ENCODE measurements at regions not wholly inside any gene's neighbourhood (a gene's known extent, or its start where the extent isn't known, plus 50 kb on each side); places are given as distances from the start of the nearest gene placed in this dataset.
A peak's percentile ranks its signal among the peaks of the same experiment; 100 is the strongest.

GRCh38 chr4:99723612-99724011, 66.0 kb upstream of the C4orf54 start:
- H3K4me1 ChIP-seq (ENCODE audit: low read length), result peaks cover 15% of the 10 kb centered on the region
- no peaks in the 10 kb centered on the region for H3K36me3 ChIP-seq (ENCODE audit: insufficient read depth, low read length)
- H3K27ac ChIP-seq (ENCODE audit: low read length), result no peak overlapping the region
- H2AFZ ChIP-seq (ENCODE audit: low read length), result no peak overlapping the region
- H3K4me3 ChIP-seq (ENCODE audit: low read length), result no peak overlapping the region
- no peaks in the 10 kb centered on the region for H3K27me3 ChIP-seq (ENCODE audit: low read length)
- no peaks in the 10 kb centered on the region for H3K79me2 ChIP-seq (ENCODE audit: low read length)
- peak; percentile 61 for DNase-seq
- no peaks in the 10 kb centered on the region for H3K9me3 ChIP-seq (ENCODE audit: low read length)
- no peak overlapping the region for H3K9ac ChIP-seq (ENCODE audit: low read length)
- peak overlapping the region; percentile 37 for H3K4me2 ChIP-seq (ENCODE audit: low read depth, low read length, poor library complexity, severe bottlenecking)
- no peaks in the 10 kb centered on the region for H3K9me2 ChIP-seq (replicated peaks; ENCODE audit: insufficient read depth, low read length)
- H4K20me1 ChIP-seq (ENCODE audit: insufficient read depth, low read depth, low read length), result no peaks in the 10 kb centered on the region

GRCh38 chr4:99722725-99723124, 65.1 kb upstream of the C4orf54 start:
- H3K4me1 ChIP-seq (ENCODE audit: low read length), result peaks cover 15% of the 10 kb centered on the region
- DNase-seq, result no peak
- no peaks in the 10 kb centered on the region for H3K36me3 ChIP-seq (ENCODE audit: insufficient read depth, low read length)
- no peaks in the 10 kb centered on the region for H3K79me2 ChIP-seq (ENCODE audit: low read length)
- H3K27ac ChIP-seq (ENCODE audit: low read length), result no peak overlapping the region
- no peak overlapping the region for H2AFZ ChIP-seq (ENCODE audit: low read length)
- no peaks in the 10 kb centered on the region for H3K9me3 ChIP-seq (ENCODE audit: low read length)
- H3K4me3 ChIP-seq (ENCODE audit: low read length), result no peak overlapping the region
- H3K9me2 ChIP-seq (replicated peaks; ENCODE audit: insufficient read depth, low read length), result no peaks in the 10 kb centered on the region
- no peaks in the 10 kb centered on the region for H3K27me3 ChIP-seq (ENCODE audit: low read length)
- H4K20me1 ChIP-seq (ENCODE audit: insufficient read depth, low read depth, low read length), result no peaks in the 10 kb centered on the region
- H3K4me2 ChIP-seq (ENCODE audit: low read depth, low read length, poor library complexity, severe bottlenecking), result no peak overlapping the region
- no peak overlapping the region for H3K9ac ChIP-seq (ENCODE audit: low read length)

- no peak overlapping the region for H3K4me3 ChIP-seq (ENCODE audit: low read length)
- no peaks in the 10 kb centered on the region for H4K20me1 ChIP-seq (ENCODE audit: insufficient read depth, low read depth, low read length)
- peaks cover 15% of the 10 kb centered on the region for H3K4me1 ChIP-seq (ENCODE audit: low read length)
- DNase-seq, result no peak
- no peaks in the 10 kb centered on the region for H3K9me3 ChIP-seq (ENCODE audit: low read length)
- no peak overlapping the region for H2AFZ ChIP-seq (ENCODE audit: low read length)
- H3K79me2 ChIP-seq (ENCODE audit: low read length), result no peaks in the 10 kb centered on the region
- no peak overlapping the region for H3K9ac ChIP-seq (ENCODE audit: low read length)
- H3K36me3 ChIP-seq (ENCODE audit: insufficient read depth, low read length), result no peaks in the 10 kb centered on the region
- no peaks in the 10 kb centered on the region for H3K27me3 ChIP-seq (ENCODE audit: low read length)
- H3K9me2 ChIP-seq (replicated peaks; ENCODE audit: insufficient read depth, low read length), result no peaks in the 10 kb centered on the region
- H3K4me2 ChIP-seq (ENCODE audit: low read depth, low read length, poor library complexity, severe bottlenecking), result no peak overlapping the region
- H3K27ac ChIP-seq (ENCODE audit: low read length), result no peak overlapping the region
Observed at GRCh38 chr4:99722006-99722405, 64.4 kb upstream of the C4orf54 start.

GRCh38 chr4:99720206-99720605, 62.6 kb upstream of the C4orf54 start:
- Histone ChIP-seq H3K9me3 (ENCODE audit: low read length) (no peaks in the 10 kb centered on the region), H2AFZ (ENCODE audit: low read length) (no peak overlapping the region), H3K4me3 (ENCODE audit: low read length) (no peak overlapping the region), H3K4me2 (ENCODE audit: low read depth, low read length, poor library complexity, severe bottlenecking) (no peak overlapping the region), H3K4me1 (ENCODE audit: low read length) (peaks cover 23% of the 10 kb centered on the region), H3K9ac (ENCODE audit: low read length) (no peak overlapping the region), H3K27ac (ENCODE audit: low read length) (no peak overlapping the region), H3K36me3 (ENCODE audit: insufficient read depth, low read length) (no peaks in the 10 kb centered on the region), H3K27me3 (ENCODE audit: low read length) (no peaks in the 10 kb centered on the region), H3K79me2 (ENCODE audit: low read length) (no peaks in the 10 kb centered on the region), H3K9me2 (replicated peaks; ENCODE audit: insufficient read depth, low read length) (no peaks in the 10 kb centered on the region), H4K20me1 (ENCODE audit: insufficient read depth, low read depth, low read length) (no peaks in the 10 kb centered on the region)
- no peak for DNase-seq

GRCh38 chr4:99716996-99717395, 59.4 kb upstream of the C4orf54 start:
- Histone ChIP-seq H3K4me1 (ENCODE audit: low read length) (peaks cover 8% of the 10 kb centered on the region), H3K4me2 (ENCODE audit: low read depth, low read length, poor library complexity, severe bottlenecking) (no peak overlapping the region), H3K27ac (ENCODE audit: low read length) (no peak overlapping the region), H2AFZ (ENCODE audit: low read length) (no peak overlapping the region), H3K9me2 (replicated peaks; ENCODE audit: insufficient read depth, low read length) (no peaks in the 10 kb centered on the region), H3K9ac (ENCODE audit: low read length) (no peak overlapping the region), H3K36me3 (ENCODE audit: insufficient read depth, low read length) (no peaks in the 10 kb centered on the region), H3K27me3 (ENCODE audit: low read length) (no peaks in the 10 kb centered on the region), H4K20me1 (ENCODE audit: insufficient read depth, low read depth, low read length) (no peaks in the 10 kb centered on the region), H3K4me3 (ENCODE audit: low read length) (no peak overlapping the region), H3K9me3 (ENCODE audit: low read length) (no peaks in the 10 kb centered on the region), H3K79me2 (ENCODE audit: low read length) (no peaks in the 10 kb centered on the region)
- no peak for DNase-seq

- Histone ChIP-seq H3K4me1 (ENCODE audit: low read length) (peaks cover 8% of the 10 kb centered on the region), H3K27me3 (ENCODE audit: low read length) (no peaks in the 10 kb centered on the region), H3K9me2 (replicated peaks; ENCODE audit: insufficient read depth, low read length) (no peaks in the 10 kb centered on the region), H3K79me2 (ENCODE audit: low read length) (no peaks in the 10 kb centered on the region), H3K36me3 (ENCODE audit: insufficient read depth, low read length) (no peaks in the 10 kb centered on the region), H4K20me1 (ENCODE audit: insufficient read depth, low read depth, low read length) (no peaks in the 10 kb centered on the region), H2AFZ (ENCODE audit: low read length) (no peak overlapping the region), H3K4me2 (ENCODE audit: low read depth, low read length, poor library complexity, severe bottlenecking) (no peak overlapping the region), H3K9ac (ENCODE audit: low read length) (no peak overlapping the region), H3K9me3 (ENCODE audit: low read length) (no peaks in the 10 kb centered on the region), H3K27ac (ENCODE audit: low read length) (no peak overlapping the region), H3K4me3 (ENCODE audit: low read length) (no peak overlapping the region)
- DNase-seq, result no peak
Observed at GRCh38 chr4:99715286-99715685, 57.7 kb upstream of the C4orf54 start.

- no peak for DNase-seq
- Histone ChIP-seq H3K27me3 (ENCODE audit: low read length) (no peaks in the 10 kb centered on the region), H3K9me2 (replicated peaks; ENCODE audit: insufficient read depth, low read length) (no peaks in the 10 kb centered on the region), H3K36me3 (ENCODE audit: insufficient read depth, low read length) (no peaks in the 10 kb centered on the region), H3K9ac (ENCODE audit: low read length) (no peak overlapping the region), H4K20me1 (ENCODE audit: insufficient read depth, low read depth, low read length) (no peaks in the 10 kb centered on the region), H3K79me2 (ENCODE audit: low read length) (no peaks in the 10 kb centered on the region), H3K9me3 (ENCODE audit: low read length) (no peaks in the 10 kb centered on the region), H3K4me2 (ENCODE audit: low read depth, low read length, poor library complexity, severe bottlenecking) (no peak overlapping the region), H2AFZ (ENCODE audit: low read length) (no peak overlapping the region; the same call in 1 of the 2 replicates), H3K4me3 (ENCODE audit: low read length) (no peak overlapping the region), H3K27ac (ENCODE audit: low read length) (no peak overlapping the region), H3K4me1 (ENCODE audit: low read length) (peaks cover 13% of the 10 kb centered on the region)
Observed at GRCh38 chr4:99714179-99714578, 56.6 kb upstream of the C4orf54 start.

GRCh38 chr4:99712530-99712929, 54.9 kb upstream of the C4orf54 start:
- Histone ChIP-seq H3K9ac (ENCODE audit: low read length) (no peak overlapping the region), H3K9me2 (replicated peaks; ENCODE audit: insufficient read depth, low read length) (no peaks in the 10 kb centered on the region), H3K27ac (ENCODE audit: low read length) (no peak overlapping the region), H3K36me3 (ENCODE audit: insufficient read depth, low read length) (no peaks in the 10 kb centered on the region), H3K9me3 (ENCODE audit: low read length) (no peaks in the 10 kb centered on the region), H3K4me2 (ENCODE audit: low read depth, low read length, poor library complexity, severe bottlenecking) (no peak overlapping the region), H3K4me3 (ENCODE audit: low read length) (no peak overlapping the region), H3K27me3 (ENCODE audit: low read length) (no peaks in the 10 kb centered on the region), H4K20me1 (ENCODE audit: insufficient read depth, low read depth, low read length) (no peaks in the 10 kb centered on the region), H2AFZ (ENCODE audit: low read length) (no peak overlapping the region), H3K79me2 (ENCODE audit: low read length) (no peaks in the 10 kb centered on the region), H3K4me1 (ENCODE audit: low read length) (peaks cover 25% of the 10 kb centered on the region)
- DNase-seq, result no peak

GRCh38 chr4:99712099-99712498, 54.5 kb upstream of the C4orf54 start:
- Histone ChIP-seq H3K27ac (ENCODE audit: low read length) (no peak overlapping the region), H3K9me2 (replicated peaks; ENCODE audit: insufficient read depth, low read length) (no peaks in the 10 kb centered on the region), H3K79me2 (ENCODE audit: low read length) (no peaks in the 10 kb centered on the region), H3K4me1 (ENCODE audit: low read length) (peaks cover 30% of the 10 kb centered on the region), H3K4me3 (ENCODE audit: low read length) (no peak overlapping the region), H3K36me3 (ENCODE audit: insufficient read depth, low read length) (no peaks in the 10 kb centered on the region), H3K9ac (ENCODE audit: low read length) (no peak overlapping the region), H2AFZ (ENCODE audit: low read length) (no peak overlapping the region), H3K27me3 (ENCODE audit: low read length) (no peaks in the 10 kb centered on the region), H4K20me1 (ENCODE audit: insufficient read depth, low read depth, low read length) (no peaks in the 10 kb centered on the region), H3K9me3 (ENCODE audit: low read length) (no peaks in the 10 kb centered on the region), H3K4me2 (ENCODE audit: low read depth, low read length, poor library complexity, severe bottlenecking) (no peak overlapping the region)
- no peak for DNase-seq

Data from Karpas-422 (cell line).